Common myeloid progenitor, CD34-positive (primary cell): ENCODE measurements at regions not wholly inside any gene's neighbourhood (a gene's known extent, or its start where the extent isn't known, plus 50 kb on each side); places are given as distances from the start of the nearest gene placed in this dataset.

Source experiments
- CTCF ChIA-PET: fragments of 350-600 bp; sonication (Branson Sonifier 250); formaldehyde crosslinking; loops from one replicate; lab custom pipeline; 2021; ENCODE audit warnings: antibody characterized with exemption; lab: Charles Lee
- POLR2A ChIA-PET: fragments of 350-600 bp; sonication (Branson Sonifier 250); formaldehyde crosslinking; loops from one replicate; lab custom pipeline; 2021; ENCODE audit warnings: antibody characterized with exemption; lab: Charles Lee
- DNase-seq, 3 donors: peaks; one replicate each; pipeline versions ENCODE4 v3.0.0 to v3.0.0-alpha.2; 2013
- H3K27ac ChIP-seq, 2 experiments: 1 replicate in 1 of 2; 2 replicates in 1 of 2; pipeline ENCODE4 v1.7.0; 2013; ENCODE audit warnings: inconsistent platforms in 2 of 2, low read length in 2 of 2, mild to moderate bottlenecking in 2 of 2, low read depth in 1 of 2, moderate library complexity in 1 of 2; ENCODE audit not compliant: severe bottlenecking in 2 of 2, insufficient read depth in 1 of 2, poor library complexity in 1 of 2
- H3K27me3 ChIP-seq, 5 experiments: replicated peaks in 2 of 5; 1 replicate in 3 of 5; 2 replicates in 2 of 5; pipeline versions ENCODE4 v1.6.1 to v1.7.0; 2013; ENCODE audit warnings: low read length in 4 of 5, mild to moderate bottlenecking in 2 of 5, moderate library complexity in 2 of 5, inconsistent platforms in 1 of 5; ENCODE audit not compliant: insufficient read depth in 5 of 5, control insufficient read depth in 4 of 5
- H3K36me3 ChIP-seq, 4 experiments: 1 replicate in 2 of 4; 2 replicates in 2 of 4; pipeline versions ENCODE4 v1.6.1 to v1.7.0; 2013; ENCODE audit warnings: low read length in 3 of 4, control low read depth in 1 of 4, mild to moderate bottlenecking in 1 of 4; ENCODE audit not compliant: control insufficient read depth in 4 of 4, insufficient read depth in 4 of 4
- H3K4me1 ChIP-seq, 4 experiments: 1 replicate in 3 of 4; 2 replicates in 1 of 4; pipeline versions ENCODE4 v1.6.1 to v1.7.1; 2013; ENCODE audit warnings: low read length in 3 of 4, mild to moderate bottlenecking in 3 of 4, control low read depth in 1 of 4, inconsistent platforms in 1 of 4, moderate library complexity in 1 of 4; ENCODE audit not compliant: control insufficient read depth in 4 of 4, insufficient read depth in 4 of 4; ENCODE audit errors: control extremely low read depth in 1 of 4
- H3K4me3 ChIP-seq, 7 experiments: 1 replicate in 4 of 7; 2 replicates in 3 of 7; pipeline versions ENCODE4 v1.5.1 to v1.7.0; 2013; ENCODE audit warnings: mild to moderate bottlenecking in 7 of 7, low read length in 6 of 7, moderate library complexity in 6 of 7, inconsistent platforms in 2 of 7, low read depth in 2 of 7, control low read depth in 1 of 7; ENCODE audit not compliant: insufficient read depth in 4 of 7, control insufficient read depth in 1 of 7; ENCODE audit errors: extremely low read depth in 1 of 7
- H3K9me3 ChIP-seq, 5 experiments: 1 replicate in 4 of 5; 2 replicates in 1 of 5; pipeline versions ENCODE4 v1.6.1 to v1.7.1; 2013; ENCODE audit warnings: low read length in 4 of 5, mild to moderate bottlenecking in 2 of 5, inconsistent platforms in 1 of 5, low read depth in 1 of 5, moderate library complexity in 1 of 5; ENCODE audit not compliant: control insufficient read depth in 4 of 5, insufficient read depth in 2 of 5; ENCODE audit errors: control extremely low read depth in 1 of 5
- WGBS: methylation state at CpG from one replicate; pipeline ENCODE4 v1.1.5; 2013; ENCODE audit not compliant: insufficient coverage; 5-methylcytosine and 5-hydroxymethylcytosine counted together

GRCh38 chr6:169069356-169069755 is 184.3 kb downstream of the THBS2 start:
- Histone ChIP-seq H3K27ac (no peak overlapping the region), H3K4me3 (no peak overlapping the region), H3K36me3 (no peaks in the 10 kb centered on the region), H3K27me3 (no peaks in the 10 kb centered on the region), H3K4me1 (no peaks in the 10 kb centered on the region), H3K9me3 (no peaks in the 10 kb centered on the region)
- WGBS = 100% methylated on average over 4 of the region's 7 CpGs
- ChIA-PET CTCF (interaction anchor here (0.9 kb wide), 1 partner anchor 14 kb away, joined by 3 read pairs; no protein-coding TSS in a partner anchor), POLR2A (no interaction called here)
- DNase-seq = no peak

GRCh38 chr6:169064194-169064593 is 189.5 kb downstream of the THBS2 start:
- CTCF ChIA-PET = no interaction called here
- no peaks in the 10 kb centered on the region for H3K4me1 ChIP-seq
- no peak overlapping the region for H3K4me3 ChIP-seq
- H3K9me3 ChIP-seq = no peaks in the 10 kb centered on the region
- H3K27ac ChIP-seq = no peak overlapping the region
- POLR2A ChIA-PET = interaction anchor here (0.6 kb wide), 1 partner anchor 36 kb away, joined by 3 read pairs; no protein-coding TSS in a partner anchor
- no peaks in the 10 kb centered on the region for H3K36me3 ChIP-seq
- DNase-seq = no peak
- H3K27me3 ChIP-seq = no peaks in the 10 kb centered on the region
- WGBS = 83% methylated on average over 7 of the region's 7 CpGs

GRCh38 chr6:169062272-169062671 is 191.4 kb downstream of the THBS2 start:
- ChIA-PET POLR2A (no interaction called here), CTCF (no interaction called here)
- peaks cover 0 to 7% (median 0%) of the 10 kb centered on the region in 5 experiments for H3K9me3 ChIP-seq
- WGBS = 96% methylated on average over 11 of the region's 12 CpGs
- no peak overlapping the region for H3K4me3 ChIP-seq
- H3K27ac ChIP-seq = no peak overlapping the region
- no peaks in the 10 kb centered on the region for H3K36me3 ChIP-seq
- no peaks in the 10 kb centered on the region for H3K27me3 ChIP-seq
- H3K4me1 ChIP-seq = no peaks in the 10 kb centered on the region
- no peak for DNase-seq

- no peak for DNase-seq
- WGBS = 90% methylated on average over 11 of the region's 12 CpGs
- Histone ChIP-seq H3K4me3 (no peak overlapping the region), H3K36me3 (no peaks in the 10 kb centered on the region), H3K27me3 (no peaks in the 10 kb centered on the region), H3K4me1 (no peaks in the 10 kb centered on the region), H3K9me3 (peaks cover 0 to 10% (median 0%) of the 10 kb centered on the region in 5 experiments), H3K27ac (no peak overlapping the region)
- POLR2A ChIA-PET = no interaction called here
- CTCF ChIA-PET = no interaction called here
Measured at GRCh38 chr6:169058634-169059033, 195.0 kb downstream of the THBS2 start.

- Histone ChIP-seq H3K27ac (no peak overlapping the region), H3K4me3 (no peak overlapping the region), H3K4me1 (no peaks in the 10 kb centered on the region), H3K9me3 (peaks cover 0 to 2% (median 0%) of the 10 kb centered on the region in 5 experiments), H3K27me3 (no peaks in the 10 kb centered on the region), H3K36me3 (no peaks in the 10 kb centered on the region)
- POLR2A ChIA-PET = no interaction called here
- DNase-seq = no peak
- CTCF ChIA-PET = no interaction called here
Measured at GRCh38 chr6:169052462-169052861, 201.2 kb downstream of the THBS2 start.

- Histone ChIP-seq H3K36me3 (no peaks in the 10 kb centered on the region), H3K27me3 (no peaks in the 10 kb centered on the region), H3K4me1 (no peaks in the 10 kb centered on the region), H3K27ac (no peak overlapping the region), H3K9me3 (peaks cover 0 to 2% (median 0%) of the 10 kb centered on the region in 5 experiments), H3K4me3 (no peak overlapping the region)
- POLR2A ChIA-PET = no interaction called here
- CTCF ChIA-PET = no interaction called here
- DNase-seq = no peak
- 100% methylated on average over 1 of the region's 1 CpG for WGBS
Measured at GRCh38 chr6:169051371-169051770, 202.3 kb downstream of the THBS2 start.

GRCh38 chr6:169048865-169049205 is 204.8 kb downstream of the THBS2 start:
- no peaks in the 10 kb centered on the region for H3K9me3 ChIP-seq
- no peaks in the 10 kb centered on the region for H3K4me1 ChIP-seq
- CTCF ChIA-PET = no interaction called here
- POLR2A ChIA-PET = no interaction called here
- H3K36me3 ChIP-seq = no peaks in the 10 kb centered on the region
- no peak overlapping the region for H3K4me3 ChIP-seq
- no peak for DNase-seq
- whole genome bisulfite sequencing = 93% methylated on average over 7 of the region's 11 CpGs
- no peaks in the 10 kb centered on the region for H3K27me3 ChIP-seq
- no peak overlapping the region for H3K27ac ChIP-seq
